ENCODE measurements at regions not wholly inside any gene's neighbourhood (a gene's known extent, or its start where the extent isn't known, plus 50 kb on each side); places are given as distances from the start of the nearest gene placed in this dataset.

DNA sequence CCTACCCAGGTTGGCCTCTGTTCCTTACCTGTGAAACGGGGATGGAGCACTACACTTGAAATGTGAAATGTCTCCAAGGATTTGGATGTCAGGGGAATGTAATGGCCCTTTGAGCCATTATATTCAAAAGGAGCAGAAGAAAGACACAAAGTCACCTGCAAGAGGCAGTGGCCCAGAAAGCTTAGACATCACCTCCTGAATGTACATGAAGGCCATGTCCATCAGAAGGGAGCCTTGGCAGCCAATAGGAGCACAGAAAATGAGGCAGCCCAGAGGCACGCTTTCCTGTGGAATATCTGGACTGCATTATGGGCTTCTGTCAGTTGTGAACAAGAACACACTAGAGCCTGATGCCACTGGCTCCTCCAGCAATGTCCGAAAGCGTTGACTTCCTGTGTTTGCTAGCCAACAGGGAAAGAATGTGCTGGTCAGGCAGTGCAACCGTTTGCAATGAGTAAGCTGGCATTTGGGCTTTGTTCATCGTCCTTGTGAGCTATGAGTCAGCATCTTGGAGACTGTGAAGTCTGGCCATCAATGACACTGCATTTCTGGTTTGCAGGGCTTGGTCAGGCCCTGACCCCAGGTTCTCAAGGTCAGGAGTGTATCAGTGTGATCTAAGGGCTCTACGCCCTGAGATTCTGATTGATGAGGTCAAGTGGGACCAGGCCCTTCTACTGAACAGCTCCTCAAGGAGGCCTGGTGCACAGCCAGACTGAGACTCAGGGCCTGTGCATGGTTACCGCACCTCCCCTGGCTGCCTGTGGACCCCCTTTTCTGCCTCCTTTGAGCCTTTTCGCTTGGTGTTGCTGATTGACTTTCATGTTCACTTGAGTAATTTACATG lies 222.4 kb downstream of the RPS24 start:
- no peak for DNase-seq (ENCODE audit: extremely low spot score)
- TF ChIP-seq, protein P1, sequence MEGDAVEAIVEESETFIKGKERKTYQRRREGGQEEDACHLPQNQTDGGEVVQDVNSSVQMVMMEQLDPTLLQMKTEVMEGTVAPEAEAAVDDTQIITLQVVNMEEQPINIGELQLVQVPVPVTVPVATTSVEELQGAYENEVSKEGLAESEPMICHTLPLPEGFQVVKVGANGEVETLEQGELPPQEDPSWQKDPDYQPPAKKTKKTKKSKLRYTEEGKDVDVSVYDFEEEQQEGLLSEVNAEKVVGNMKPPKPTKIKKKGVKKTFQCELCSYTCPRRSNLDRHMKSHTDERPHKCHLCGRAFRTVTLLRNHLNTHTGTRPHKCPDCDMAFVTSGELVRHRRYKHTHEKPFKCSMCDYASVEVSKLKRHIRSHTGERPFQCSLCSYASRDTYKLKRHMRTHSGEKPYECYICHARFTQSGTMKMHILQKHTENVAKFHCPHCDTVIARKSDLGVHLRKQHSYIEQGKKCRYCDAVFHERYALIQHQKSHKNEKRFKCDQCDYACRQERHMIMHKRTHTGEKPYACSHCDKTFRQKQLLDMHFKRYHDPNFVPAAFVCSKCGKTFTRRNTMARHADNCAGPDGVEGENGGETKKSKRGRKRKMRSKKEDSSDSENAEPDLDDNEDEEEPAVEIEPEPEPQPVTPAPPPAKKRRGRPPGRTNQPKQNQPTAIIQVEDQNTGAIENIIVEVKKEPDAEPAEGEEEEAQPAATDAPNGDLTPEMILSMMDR (IDR thresholded peaks at IDR 0.05; ENCODE audit: control extremely low read depth, extremely low read depth, low read depth, missing control alignments), result no peak
- ChIA-PET POLR2A (no interaction called here), CTCF (no interaction called here)

DNA sequence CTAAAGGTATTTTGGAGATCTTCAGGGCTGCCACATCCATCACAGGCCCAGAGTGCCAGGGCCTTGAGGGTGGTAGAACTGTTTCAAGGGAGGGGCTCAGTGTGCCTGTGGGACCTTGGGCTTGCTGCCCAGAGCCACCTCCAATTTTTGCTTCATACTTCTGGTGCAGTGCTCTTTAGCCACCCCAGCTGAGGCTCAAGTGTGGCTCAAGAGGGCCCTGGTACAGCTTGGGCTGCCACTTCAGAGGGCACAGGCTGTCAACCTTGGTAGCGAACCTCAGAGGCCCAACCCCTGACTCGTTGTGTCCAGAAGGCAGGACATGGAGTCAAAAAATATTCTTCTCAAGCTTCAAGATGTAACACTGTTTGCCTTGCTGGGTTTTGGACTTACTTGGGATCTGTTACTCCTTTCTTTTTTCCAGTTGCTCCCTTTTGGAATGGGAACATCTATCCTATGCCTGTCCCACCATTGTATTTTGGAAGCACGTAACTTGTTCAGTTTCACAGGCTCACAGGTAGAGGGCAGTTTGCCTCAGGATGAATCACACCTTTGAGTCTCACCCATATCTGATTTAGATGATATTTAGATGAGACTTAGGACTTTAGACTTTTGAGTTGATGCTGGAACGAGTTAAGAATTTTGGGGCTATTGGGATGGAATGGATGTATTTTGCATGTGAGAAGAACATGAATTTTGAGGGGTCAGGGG lies 224.8 kb downstream of the RPS24 start:
- DNase-seq (ENCODE audit: extremely low spot score), result no peak
- CTCF ChIA-PET, result no interaction called here
- TF ChIP-seq, protein P1 (IDR thresholded peaks at IDR 0.05; ENCODE audit: control extremely low read depth, extremely low read depth, low read depth, missing control alignments), result no peak
- POLR2A ChIA-PET, result no interaction called here

GRCh38 chr10:78259391-78259790 lies 225.7 kb downstream of the RPS24 start:
- TF ChIP-seq, protein P1 (IDR thresholded peaks at IDR 0.05; ENCODE audit: control extremely low read depth, extremely low read depth, low read depth, missing control alignments), result no peak
- ChIA-PET POLR2A (no interaction called here), CTCF (interaction anchor here (1.6 kb wide), 1 partner anchor 9 kb away, joined by 5 read pairs; no protein-coding TSS in a partner anchor)
- no peak for DNase-seq (ENCODE audit: extremely low spot score)

DNA sequence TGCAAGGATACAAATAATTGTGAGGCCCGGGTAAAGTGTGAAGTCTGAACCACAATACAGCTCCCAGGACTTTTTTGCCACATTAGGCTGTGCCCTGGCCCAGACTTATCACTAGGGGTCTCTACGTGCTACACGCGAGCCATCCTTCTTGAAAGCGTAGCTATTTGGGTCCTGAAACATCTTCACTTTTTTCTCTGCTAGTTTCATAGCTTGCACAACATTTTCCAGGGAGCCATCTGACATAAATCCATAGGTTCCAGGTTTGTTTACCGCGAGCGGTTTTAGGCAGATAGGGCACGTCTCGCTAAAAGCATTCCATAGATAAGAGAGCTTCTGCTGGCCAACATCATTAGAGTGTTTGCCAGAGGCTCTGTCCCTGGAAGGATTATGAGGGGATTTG lies 226.5 kb downstream of the RPS24 start:
- TF ChIP-seq, protein P1 (IDR thresholded peaks at IDR 0.05; ENCODE audit: control extremely low read depth, extremely low read depth, low read depth, missing control alignments), result no peak
- CTCF ChIA-PET, result interaction anchor here (0.8 to 1.6 kb wide), 7 partner anchors 10 to 51 kb away, joined by 3 to 5 read pairs (median 3); no protein-coding TSS in a partner anchor
- POLR2A ChIA-PET, result no interaction called here
- DNase-seq (ENCODE audit: extremely low spot score), result no peak

- TF ChIP-seq, protein P1 (IDR thresholded peaks at IDR 0.05; ENCODE audit: control extremely low read depth, extremely low read depth, low read depth, missing control alignments), result no peak
- ChIA-PET CTCF (interaction anchor here (0.8 to 1.6 kb wide), 7 partner anchors 11 to 51 kb away, joined by 3 to 5 read pairs (median 3); no protein-coding TSS in a partner anchor), POLR2A (no interaction called here)
- no peak for DNase-seq (ENCODE audit: extremely low spot score)
These were observed 227.0 kb downstream of the RPS24 start for GRCh38 chr10:78260680-78261079.

DNA sequence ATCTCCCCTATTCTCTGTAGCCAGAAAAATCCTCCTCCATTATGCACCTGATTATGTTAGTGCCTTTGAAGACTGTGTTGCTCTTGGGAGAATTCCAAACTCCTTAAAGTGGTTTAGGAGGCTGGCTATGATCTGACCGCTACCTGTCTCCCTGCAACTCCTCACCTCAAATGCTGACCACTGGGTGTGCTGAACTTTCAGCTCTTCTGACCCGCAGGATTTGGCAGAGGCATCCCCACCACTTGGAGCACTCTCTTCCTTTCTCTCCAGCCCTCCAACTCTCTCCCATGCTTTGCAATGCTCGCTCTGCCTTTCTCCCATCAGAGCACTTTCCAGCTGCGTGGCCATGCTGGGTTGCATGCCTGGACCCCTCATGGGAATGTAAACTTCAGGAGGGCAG lies 227.6 kb downstream of the RPS24 start:
- ChIA-PET POLR2A (no interaction called here), CTCF (interaction anchor here (1.1 to 1.6 kb wide), 2 partner anchors 11 to 44 kb away, joined by 3 to 5 read pairs; no protein-coding TSS in a partner anchor)
- DNase-seq (ENCODE audit: extremely low spot score), result no peak
- TF ChIP-seq, protein P1 (IDR thresholded peaks at IDR 0.05; ENCODE audit: control extremely low read depth, extremely low read depth, low read depth, missing control alignments), result no peak

Measured in GM10248 (cell line).